Upper lobe of left lung (tissue), 4 donors: ENCODE measurements at regions not wholly inside any gene's neighbourhood (a gene's known extent, or its start where the extent isn't known, plus 50 kb on each side); places are given as distances from the start of the nearest gene placed in this dataset.

Experiments used
- CTCF ChIP-seq, 6 experiments: fragments of 450-650 bp in 4 of 6; fragments of 200-600 bp in 2 of 6; sonication (generic) in 2 of 6; IDR thresholded peaks; one replicate each; pipeline ENCODE4 v1.5.1; 2016 to 2019; ENCODE audit warnings: antibody characterized with exemption in 6 of 6
- EP300 ChIP-seq, 4 donors: sonication (generic); formaldehyde crosslinking; IDR thresholded peaks; one replicate each; pipeline ENCODE4 v1.5.1; 2017; ENCODE audit warnings: antibody characterized with exemption in 4 of 4, control low read depth in 2 of 4
- POLR2A ChIP-seq, 4 donors: fragments of 450-650 bp; IDR thresholded peaks; one replicate each; pipeline ENCODE4 v1.5.1; 2016 to 2017; ENCODE audit warnings: antibody characterized with exemption in 4 of 4, mild to moderate bottlenecking in 2 of 4
- POLR2AphosphoS5 ChIP-seq, 2 donors: sonication (generic); formaldehyde crosslinking; IDR thresholded peaks; one replicate each; pipeline ENCODE4 v1.5.1; 2017; ENCODE audit warnings: antibody characterized with exemption in 2 of 2

GRCh38 chr5:60208716-60209115, 315.2 kb upstream of the PDE4D start:
- TF ChIP-seq CTCF (IDR thresholded peaks at IDR 0.05) (no peak), POLR2A (IDR thresholded peaks at IDR 0.05) (no peak), POLR2AphosphoS5 (IDR thresholded peaks at IDR 0.05) (no peak), EP300 (IDR thresholded peaks at IDR 0.05) (no peak)
